Heart right ventricle (tissue), 16 donors: ENCODE measurements at regions not wholly inside any gene's neighbourhood (a gene's known extent, or its start where the extent isn't known, plus 50 kb on each side); places are given as distances from the start of the nearest gene placed in this dataset.
"Not testable (repeated sequence)": the region's sequence is repeated elsewhere in the genome, so short reads cannot be mapped to it uniquely, and the experiment has no call there.

Source experiments
- ATAC-seq, 8 donors: fragments of 200-7000 bp; cut with Tn5 transposase; one replicate each; pipeline ENCODE4 v1.9.1; 2020; ENCODE audit warnings: mild to moderate bottlenecking in 8 of 8, moderate library complexity in 8 of 8, moderate number of reproducible peaks in 1 of 8
- DNase-seq, 2 donors: peaks; one replicate each; pipeline ENCODE4 v3.0.0-alpha.2; 2020
- H3K27ac ChIP-seq, 10 donors: fragments of 200-600 bp; sonication (generic) in 2 of 10; one replicate each; pipeline versions ENCODE4 v1.5.0 to v1.8.0; 2020 to 2022; ENCODE audit warnings: mild to moderate bottlenecking in 3 of 10
- H3K27me3 ChIP-seq, 7 donors: fragments of 200-600 bp; one replicate each; pipeline ENCODE4 v1.8.0; 2021 to 2022; ENCODE audit warnings: mild to moderate bottlenecking in 2 of 7
- H3K36me3 ChIP-seq, 9 donors: fragments of 200-600 bp; sonication (generic) in 1 of 9; one replicate each; pipeline versions ENCODE4 v1.5.0 to v1.8.0; 2020 to 2022; ENCODE audit warnings: mild to moderate bottlenecking in 2 of 9
- H3K4me1 ChIP-seq, 9 donors: fragments of 200-600 bp; sonication (generic) in 1 of 9; one replicate each; pipeline versions ENCODE4 v1.5.0 to v1.8.0; 2020 to 2022; ENCODE audit warnings: mild to moderate bottlenecking in 4 of 9
- H3K4me3 ChIP-seq, 10 donors: fragments of 200-600 bp; sonication (generic) in 2 of 10; one replicate each; pipeline versions ENCODE4 v1.5.0 to v1.8.0; 2020 to 2022; ENCODE audit warnings: mild to moderate bottlenecking in 7 of 10, moderate library complexity in 2 of 10
- H3K9me3 ChIP-seq, 11 donors: fragments of 200-600 bp in 10 of 11; sonication (generic) in 2 of 11; one replicate each; pipeline versions ENCODE4 v1.5.0 to v1.8.0; 2013 to 2022; ENCODE audit warnings: mild to moderate bottlenecking in 2 of 11, control low read depth in 1 of 11, moderate library complexity in 1 of 11
- WGBS, 2 donors: extraction: QIAGEN DNeasy Blood & Tissue Kit; methylation state at CpG; one replicate each; pipeline ENCODE4 v1.1.7; 2013; ENCODE audit warnings: inconsistent platforms in 1 of 2; 5-methylcytosine and 5-hydroxymethylcytosine counted together
- intact Hi-C, 10 donors: fragments of 100-400 bp; cut with DNase I; formaldehyde crosslinking; loops; one replicate each; pipeline versions ENCODE4 v1.11.1 to v1.14.2; 2022
- TF ChIP-seq, protein P1 (sequence below), 9 donors: fragments of 200-600 bp; sonication (generic) in 2 of 9; IDR thresholded peaks; one replicate each; pipeline versions ENCODE4 v1.5.0 to v1.8.0; 2021 to 2022; ENCODE audit warnings: antibody characterized with exemption in 9 of 9, mild to moderate bottlenecking in 5 of 9, moderate library complexity in 1 of 9
- donor health status: Arrhythmogenic right ventricular cardiomyopathy.
- donor health status: ischemic (EF 13 %, LVEDD 7.1; RV severe dilation, severe dysfunction).
- donor health status: healthy with polysubstance abuse.
- donor health status: DM: no; HTN: yes; CAD: no.
- donor health status: DM: no; HTN: no; CAD: no.
- donor health status: ischemic (EF 25% LVEDD 6.9; RV normal size, moderate dysfunction).
- donor health status: ischemic (EF 25% LVEDD 5.7; RV mildly dilated, moderate dysfunction).
- donor health status: healthy.
- donor health status: DM: yes; HTN: yes; CAD: no.
- donor health status: Ischemic cardiomyopathy.
- donor health status: ischemic (EF 35%, LVEDD 5.7; RV mildly dilated, moderate dysfunction).
- donor health status: nonischemic (EF 11% LVEDD 7.7; RV severe dilation, severe dysfunction).
- donor health status: DM: yes; HTN: yes; CAD: no.
- donor health status: PGD.
- donor health status: ischemic (EF 29% LVEDD 5.4; RV normal size, mild dysfunction).
- donor health status: nonischemic (EF 23%, LVEDD 6.1; RV moderate dilation, normal function).

GRCh38 chr3:163707659-163708058 is 1370.6 kb downstream of the SI start:
- DNase-seq (no peak), ATAC-seq (no peak)
- H3K4me1 ChIP-seq: no peaks in the 10 kb centered on the region
- no peaks in the 10 kb centered on the region for H3K9me3 ChIP-seq
- intact Hi-C loops: no loop called here
- H3K4me3 ChIP-seq: no peak overlapping the region
- H3K36me3 ChIP-seq: no peaks in the 10 kb centered on the region
- no peaks in the 10 kb centered on the region for H3K27me3 ChIP-seq
- no peak overlapping the region for H3K27ac ChIP-seq
- TF ChIP-seq, protein P1, sequence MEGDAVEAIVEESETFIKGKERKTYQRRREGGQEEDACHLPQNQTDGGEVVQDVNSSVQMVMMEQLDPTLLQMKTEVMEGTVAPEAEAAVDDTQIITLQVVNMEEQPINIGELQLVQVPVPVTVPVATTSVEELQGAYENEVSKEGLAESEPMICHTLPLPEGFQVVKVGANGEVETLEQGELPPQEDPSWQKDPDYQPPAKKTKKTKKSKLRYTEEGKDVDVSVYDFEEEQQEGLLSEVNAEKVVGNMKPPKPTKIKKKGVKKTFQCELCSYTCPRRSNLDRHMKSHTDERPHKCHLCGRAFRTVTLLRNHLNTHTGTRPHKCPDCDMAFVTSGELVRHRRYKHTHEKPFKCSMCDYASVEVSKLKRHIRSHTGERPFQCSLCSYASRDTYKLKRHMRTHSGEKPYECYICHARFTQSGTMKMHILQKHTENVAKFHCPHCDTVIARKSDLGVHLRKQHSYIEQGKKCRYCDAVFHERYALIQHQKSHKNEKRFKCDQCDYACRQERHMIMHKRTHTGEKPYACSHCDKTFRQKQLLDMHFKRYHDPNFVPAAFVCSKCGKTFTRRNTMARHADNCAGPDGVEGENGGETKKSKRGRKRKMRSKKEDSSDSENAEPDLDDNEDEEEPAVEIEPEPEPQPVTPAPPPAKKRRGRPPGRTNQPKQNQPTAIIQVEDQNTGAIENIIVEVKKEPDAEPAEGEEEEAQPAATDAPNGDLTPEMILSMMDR (IDR thresholded peaks at IDR 0.05): no peak

DNA sequence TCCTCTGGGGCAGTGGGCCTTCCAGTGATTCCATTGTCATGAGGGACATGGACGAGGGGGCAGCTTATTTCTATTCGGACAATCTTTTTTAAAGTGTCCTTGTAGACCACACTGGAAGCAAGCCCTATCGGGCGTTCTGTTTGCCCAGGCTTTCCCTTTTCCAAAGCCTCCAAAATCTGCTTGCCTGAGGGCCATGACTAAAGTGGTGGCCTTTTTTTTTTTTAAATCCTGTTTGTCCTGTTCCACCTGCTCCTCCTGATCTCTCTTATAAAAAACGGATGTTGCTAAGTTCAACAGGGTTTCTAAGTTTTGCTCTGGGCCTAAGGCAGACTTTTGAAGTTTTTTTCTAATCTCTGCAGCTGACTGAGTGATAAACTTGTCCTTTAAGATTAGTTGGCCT is 1380.1 kb downstream of the SI start:
- ATAC-seq, H3K27me3 ChIP-seq, intact Hi-C loops, H3K4me1 ChIP-seq, DNase-seq, H3K36me3 ChIP-seq, H3K27ac ChIP-seq, H3K4me3 ChIP-seq: not testable (repeated sequence)
- 64 to 67% methylated on average over 5 of the region's 5 CpGs for WGBS, 2 donors
- peaks cover 0 to 27% (median 0%) of the 10 kb centered on the region in 11 donors for H3K9me3 ChIP-seq

DNA sequence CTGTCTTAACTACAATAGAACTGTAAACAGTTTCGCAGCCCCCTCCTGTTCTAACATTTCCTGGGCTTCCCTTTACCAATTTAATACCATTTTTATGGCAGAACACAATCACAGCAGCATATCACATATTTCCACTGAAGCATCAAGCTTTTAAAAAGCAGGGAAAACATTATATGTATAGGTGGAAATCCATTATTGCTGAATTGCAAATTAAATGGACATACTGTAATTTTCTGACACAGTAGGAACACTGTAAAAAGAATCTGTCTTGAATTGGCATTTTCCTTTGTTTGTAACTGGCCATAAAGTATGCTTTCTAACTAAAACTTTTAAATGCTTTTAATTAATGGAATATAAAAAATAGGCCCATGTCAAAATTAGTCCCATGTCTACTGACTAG is 1385.8 kb downstream of the SI start:
- Histone ChIP-seq H3K27ac (no peak overlapping the region), H3K9me3 (peaks cover 0 to 33% (median 11%) of the 10 kb centered on the region in 11 donors), H3K27me3 (no peaks in the 10 kb centered on the region), H3K4me3 (no peak overlapping the region), H3K36me3 (no peaks in the 10 kb centered on the region), H3K4me1 (no peaks in the 10 kb centered on the region)
- intact Hi-C loops: no loop called here
- WGBS, 2 donors: 81 to 86% methylated on average over 1 of the region's 1 CpG
- DNase-seq (no peak), ATAC-seq (no peak)
- TF ChIP-seq, protein P1 (IDR thresholded peaks at IDR 0.05): no peak

DNA sequence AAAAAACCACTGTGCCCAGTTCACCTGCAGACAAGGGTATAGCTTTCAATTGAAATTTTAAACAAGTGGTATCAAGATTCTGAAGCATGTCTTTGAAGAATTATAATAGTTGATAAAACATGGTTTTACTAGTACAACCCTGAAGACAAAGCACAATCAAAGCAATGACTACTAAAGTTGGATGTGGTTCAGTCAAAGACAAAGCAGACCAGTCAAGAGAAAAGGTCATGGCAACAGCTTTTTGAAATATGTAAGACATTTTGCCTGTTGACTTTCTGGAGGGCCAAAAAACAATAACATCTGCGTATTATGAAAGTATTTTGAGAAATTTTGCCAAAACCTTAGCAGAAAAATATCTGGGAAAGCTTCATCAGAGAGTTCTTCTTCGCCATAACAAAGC is 1393.6 kb downstream of the SI start:
- Histone ChIP-seq H3K4me3 (no peak overlapping the region), H3K9me3 (peaks cover 0 to 20% (median 6%) of the 10 kb centered on the region in 11 donors), H3K4me1 (no peaks in the 10 kb centered on the region), H3K36me3 (no peaks in the 10 kb centered on the region), H3K27ac (no peak overlapping the region), H3K27me3 (no peaks in the 10 kb centered on the region)
- no peak for ATAC-seq
- no peak for DNase-seq
- intact Hi-C loops: no loop called here
- 61 to 63% methylated on average over 2 of the region's 2 CpGs for WGBS, 2 donors
- TF ChIP-seq, protein P1 (IDR thresholded peaks at IDR 0.05): no peak

DNA sequence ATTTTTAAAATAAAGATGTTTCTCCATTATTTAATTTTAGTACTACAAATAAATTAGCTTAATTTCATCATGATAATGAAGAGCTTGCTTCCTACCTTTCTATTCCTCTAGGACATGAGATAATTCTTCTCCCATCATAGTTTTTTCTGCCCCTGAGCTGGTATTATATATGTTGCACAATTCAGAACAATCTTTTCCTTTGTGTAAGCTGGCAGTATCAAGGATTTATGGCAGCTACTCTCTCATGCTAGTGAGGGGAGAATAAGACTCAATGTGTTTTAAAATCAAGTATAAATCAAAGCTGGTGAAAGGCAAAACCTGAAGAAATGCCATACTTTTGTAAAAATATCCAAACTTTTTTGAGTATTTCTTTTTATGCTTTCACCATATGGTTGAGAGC is 1405.3 kb downstream of the SI start:
- no peak overlapping the region for H3K27ac ChIP-seq
- peaks cover 0 to 22% (median 0%) of the 10 kb centered on the region in 11 donors for H3K9me3 ChIP-seq
- H3K4me3 ChIP-seq: no peak overlapping the region
- intact Hi-C loops: no loop called here
- H3K36me3 ChIP-seq: no peaks in the 10 kb centered on the region
- ATAC-seq (no peak), DNase-seq (no peak)
- TF ChIP-seq, protein P1 (IDR thresholded peaks at IDR 0.05): no peak
- H3K4me1 ChIP-seq: no peaks in the 10 kb centered on the region
- no peaks in the 10 kb centered on the region for H3K27me3 ChIP-seq
